Muscle of arm (tissue), 1 donor: ENCODE measurements at regions not wholly inside any gene's neighbourhood (a gene's known extent, or its start where the extent isn't known, plus 50 kb on each side); places are given as distances from the start of the nearest gene placed in this dataset.

ENCODE experiments used
- DNase-seq: peaks from one replicate; pipeline ENCODE4 v3.0.0-alpha.2; 2013

- no peak for DNase-seq
Measured at GRCh38 chr4:14035076-14035475, 407.6 kb upstream of the BOD1L1 start.

- DNase-seq, result no peak
Measured at GRCh38 chr4:14043203-14043602, 415.7 kb upstream of the BOD1L1 start.

- no peak for DNase-seq
Measured at GRCh38 chr4:14046642-14047041, 419.1 kb upstream of the BOD1L1 start.

- DNase-seq, result no peak
Measured at GRCh38 chr4:14047840-14048239, 420.3 kb upstream of the BOD1L1 start.

GRCh38 chr4:14049946-14050345 is 422.4 kb upstream of the BOD1L1 start:
- DNase-seq, result no peak

- DNase-seq, result no peak
Measured at GRCh38 chr4:14053291-14053690, 425.8 kb upstream of the BOD1L1 start.

- DNase-seq, result no peak
Measured at GRCh38 chr4:14054391-14054790, 426.9 kb upstream of the BOD1L1 start.

GRCh38 chr4:14059006-14059405 is 431.5 kb upstream of the BOD1L1 start:
- DNase-seq, result no peak

GRCh38 chr4:14064984-14065383 is 437.5 kb upstream of the BOD1L1 start:
- no peak for DNase-seq

- DNase-seq, result no peak
Measured at GRCh38 chr4:14065406-14065805, 437.9 kb upstream of the BOD1L1 start.

- DNase-seq, result no peak
Measured at GRCh38 chr4:14066979-14067378, 439.5 kb upstream of the BOD1L1 start.

- DNase-seq, result no peak
Measured at GRCh38 chr4:14069886-14070285, 442.4 kb upstream of the BOD1L1 start.

GRCh38 chr4:14070289-14070880 is 442.9 kb upstream of the BOD1L1 start:
- no peak for DNase-seq

GRCh38 chr4:14072506-14072905 is 445.0 kb upstream of the BOD1L1 start:
- no peak for DNase-seq

- no peak for DNase-seq
Measured at GRCh38 chr4:14076776-14077175, 449.3 kb upstream of the BOD1L1 start.

- no peak for DNase-seq
Measured at GRCh38 chr4:14078326-14078725, 450.8 kb upstream of the BOD1L1 start.

- no peak for DNase-seq
Measured at GRCh38 chr4:14079601-14080000, 452.1 kb upstream of the BOD1L1 start.

- DNase-seq, result no peak
Measured at GRCh38 chr4:14083150-14083549, 455.6 kb upstream of the BOD1L1 start.

GRCh38 chr4:14084598-14084997 is 457.1 kb upstream of the BOD1L1 start:
- DNase-seq, result no peak

- DNase-seq, result no peak
Measured at GRCh38 chr4:14087459-14087858, 459.9 kb upstream of the BOD1L1 start.

GRCh38 chr4:14087921-14088320 is 460.4 kb upstream of the BOD1L1 start:
- no peak for DNase-seq

- DNase-seq, result no peak
Measured at GRCh38 chr4:14091531-14091930, 464.0 kb upstream of the BOD1L1 start.

GRCh38 chr4:14091966-14092365 is 464.4 kb upstream of the BOD1L1 start:
- no peak for DNase-seq

- DNase-seq, result no peak
Measured at GRCh38 chr4:14092741-14093140, 465.2 kb upstream of the BOD1L1 start.

GRCh38 chr4:14095831-14096230 is 468.3 kb upstream of the BOD1L1 start:
- no peak for DNase-seq
